ENCODE measurements at regions not wholly inside any gene's neighbourhood (a gene's known extent, or its start where the extent isn't known, plus 50 kb on each side); places are given as distances from the start of the nearest gene placed in this dataset.

GRCh38 chr7:41633690-41634089 lies 69.2 kb downstream of the INHBA start:
- no peak for DNase-seq (ENCODE audit: extremely low read depth, low read depth)

GRCh38 chr7:41630741-41631140 lies 72.1 kb downstream of the INHBA start:
- no peak for DNase-seq (ENCODE audit: extremely low read depth, low read depth)

- DNase-seq (ENCODE audit: extremely low read depth, low read depth): no peak
These were observed 73.2 kb downstream of the INHBA start for GRCh38 chr7:41629711-41630111.

- no peak for DNase-seq (ENCODE audit: extremely low read depth, low read depth)
These were observed 74.0 kb downstream of the INHBA start for GRCh38 chr7:41628901-41629300.

GRCh38 chr7:41627645-41628298 lies 75.1 kb downstream of the INHBA start:
- no peak for DNase-seq (ENCODE audit: extremely low read depth, low read depth)

- DNase-seq (ENCODE audit: extremely low read depth, low read depth): no peak
These were observed 78.1 kb downstream of the INHBA start for GRCh38 chr7:41624818-41625217.

- DNase-seq (ENCODE audit: extremely low read depth, low read depth): no peak
These were observed 80.7 kb downstream of the INHBA start for GRCh38 chr7:41621953-41622831.

- no peak for DNase-seq (ENCODE audit: extremely low read depth, low read depth)
These were observed 84.9 kb downstream of the INHBA start for GRCh38 chr7:41617987-41618386.

- no peak for DNase-seq (ENCODE audit: extremely low read depth, low read depth)
These were observed 90.1 kb downstream of the INHBA start for GRCh38 chr7:41612798-41613197.

- DNase-seq (ENCODE audit: extremely low read depth, low read depth): no peak
These were observed 90.5 kb downstream of the INHBA start for GRCh38 chr7:41612386-41612785.

GRCh38 chr7:41608447-41608846 lies 94.4 kb downstream of the INHBA start:
- no peak for DNase-seq (ENCODE audit: extremely low read depth, low read depth)

GRCh38 chr7:41603985-41604384 lies 98.9 kb downstream of the INHBA start:
- DNase-seq (ENCODE audit: extremely low read depth, low read depth): no peak

- DNase-seq (ENCODE audit: extremely low read depth, low read depth): no peak
These were observed 103.1 kb downstream of the INHBA start for GRCh38 chr7:41599760-41600159.

GRCh38 chr7:41592794-41593193 lies 110.1 kb downstream of the INHBA start:
- no peak for DNase-seq (ENCODE audit: extremely low read depth, low read depth)

GRCh38 chr7:41592236-41592635 lies 110.7 kb downstream of the INHBA start:
- no peak for DNase-seq (ENCODE audit: extremely low read depth, low read depth)

- DNase-seq (ENCODE audit: extremely low read depth, low read depth): no peak
These were observed 111.9 kb downstream of the INHBA start for GRCh38 chr7:41590986-41591385.

- DNase-seq (ENCODE audit: extremely low read depth, low read depth): no peak
These were observed 114.5 kb downstream of the INHBA start for GRCh38 chr7:41588341-41588740.

GRCh38 chr7:41586931-41587640 lies 115.8 kb downstream of the INHBA start:
- DNase-seq (ENCODE audit: extremely low read depth, low read depth): no peak

- DNase-seq (ENCODE audit: extremely low read depth, low read depth): no peak
These were observed 118.1 kb downstream of the INHBA start for GRCh38 chr7:41584746-41585145.

- no peak for DNase-seq (ENCODE audit: extremely low read depth, low read depth)
These were observed 120.8 kb downstream of the INHBA start for GRCh38 chr7:41582116-41582515.

- DNase-seq (ENCODE audit: extremely low read depth, low read depth): no peak
These were observed 121.8 kb downstream of the INHBA start for GRCh38 chr7:41581041-41581440.

All from NCI-H460 (cell line).